ENCODE measurements at regions not wholly inside any gene's neighbourhood (a gene's known extent, or its start where the extent isn't known, plus 50 kb on each side); places are given as distances from the start of the nearest gene placed in this dataset.

- intact Hi-C loops (cut with micrococcal nuclease) = loop anchor here (10.0 kb wide), 1 partner anchor 93 kb away; no protein-coding TSS in a partner anchor
- H3K36me3 Mint-ChIP-seq (ENCODE audit: low read depth) = no peaks in the 10 kb centered on the region
- ChIA-PET POLR2A (no interaction called here), CTCF (interaction anchor here (1.0 kb wide), 1 partner anchor 92 kb away, joined by 3 read pairs; no protein-coding TSS in a partner anchor)
- H3K27me3 Mint-ChIP-seq = no peaks in the 10 kb centered on the region
- H3K9me3 Mint-ChIP-seq = no peaks in the 10 kb centered on the region
- DNase-seq = no peak
- H3K4me3 Mint-ChIP-seq = no peak overlapping the region
- H3K27ac Mint-ChIP-seq = no peak overlapping the region
- no peak for ATAC-seq
- TF ChIP-seq CTCF (IDR thresholded peaks at IDR 0.05) = no peak
- no peaks in the 10 kb centered on the region for H3K4me1 Mint-ChIP-seq (ENCODE audit: low read depth)
These were observed 384.9 kb downstream of the TLL1 start for GRCh38 chr4:166257891-166258290.

- Mint-ChIP-seq H3K4me1 (ENCODE audit: low read depth) (no peaks in the 10 kb centered on the region), H3K27ac (no peak overlapping the region), H3K27me3 (no peaks in the 10 kb centered on the region), H3K4me3 (no peak overlapping the region), H3K9me3 (no peaks in the 10 kb centered on the region), H3K36me3 (ENCODE audit: low read depth) (no peaks in the 10 kb centered on the region)
- TF ChIP-seq CTCF (IDR thresholded peaks at IDR 0.05) = no peak
- ATAC-seq = no peak
- CTCF ChIA-PET = no interaction called here
- intact Hi-C loops (cut with micrococcal nuclease) = loop anchor here (10.0 kb wide), 1 partner anchor 94 kb away; no protein-coding TSS in a partner anchor
- POLR2A ChIA-PET = no interaction called here
- DNase-seq = no peak
These were observed 386.0 kb downstream of the TLL1 start for GRCh38 chr4:166259081-166259480.

- H3K36me3 Mint-ChIP-seq (ENCODE audit: low read depth) = no peaks in the 10 kb centered on the region
- POLR2A ChIA-PET = no interaction called here
- H3K4me1 Mint-ChIP-seq (ENCODE audit: low read depth) = no peaks in the 10 kb centered on the region
- no peak overlapping the region for H3K27ac Mint-ChIP-seq
- H3K27me3 Mint-ChIP-seq = no peaks in the 10 kb centered on the region
- no peak overlapping the region for H3K4me3 Mint-ChIP-seq
- ATAC-seq = no peak
- H3K9me3 Mint-ChIP-seq = peaks cover 4% of the 10 kb centered on the region
- CTCF ChIA-PET = no interaction called here
- intact Hi-C loops (cut with micrococcal nuclease) = no loop called here
- no peak for TF ChIP-seq CTCF (IDR thresholded peaks at IDR 0.05)
- DNase-seq = no peak
These were observed 401.2 kb downstream of the TLL1 start for GRCh38 chr4:166274136-166274761.

- POLR2A ChIA-PET = no interaction called here
- no peak overlapping the region for H3K27ac Mint-ChIP-seq
- intact Hi-C loops (cut with micrococcal nuclease) = no loop called here
These were observed 401.7 kb downstream of the TLL1 start for GRCh38 chr4:166274775-166275174.

GRCh38 chr4:166277401-166277800 lies 404.4 kb downstream of the TLL1 start:
- ChIA-PET POLR2A (no interaction called here), CTCF (no interaction called here)
- no peak for ATAC-seq
- intact Hi-C loops (cut with micrococcal nuclease) = no loop called here
- Mint-ChIP-seq H3K9me3 (peaks cover 4% of the 10 kb centered on the region), H3K4me1 (ENCODE audit: low read depth) (no peaks in the 10 kb centered on the region), H3K36me3 (ENCODE audit: low read depth) (no peaks in the 10 kb centered on the region), H3K27me3 (no peaks in the 10 kb centered on the region), H3K27ac (no peak overlapping the region), H3K4me3 (no peak overlapping the region)
- TF ChIP-seq CTCF (IDR thresholded peaks at IDR 0.05) = no peak
- no peak for DNase-seq

More at GRCh38 chr4:166274775-166275174, 401.7 kb downstream of the TLL1 start:
- no peak for TF ChIP-seq CTCF (IDR thresholded peaks at IDR 0.05)
- CTCF ChIA-PET = no interaction called here
- H3K4me1 Mint-ChIP-seq (ENCODE audit: low read depth) = no peaks in the 10 kb centered on the region
- H3K36me3 Mint-ChIP-seq (ENCODE audit: low read depth) = no peaks in the 10 kb centered on the region
- ATAC-seq (no peak), DNase-seq (no peak)
- no peaks in the 10 kb centered on the region for H3K27me3 Mint-ChIP-seq
- no peak overlapping the region for H3K4me3 Mint-ChIP-seq
- H3K9me3 Mint-ChIP-seq = peaks cover 4% of the 10 kb centered on the region

Measured in activated CD8-positive, alpha-beta T cell treated with anti-CD3 and anti-CD28 coated beads for 36 hours (primary cell).